ENCODE measurements at regions not wholly inside any gene's neighbourhood (a gene's known extent, or its start where the extent isn't known, plus 50 kb on each side); places are given as distances from the start of the nearest gene placed in this dataset.

- TF ChIP-seq, protein P1, sequence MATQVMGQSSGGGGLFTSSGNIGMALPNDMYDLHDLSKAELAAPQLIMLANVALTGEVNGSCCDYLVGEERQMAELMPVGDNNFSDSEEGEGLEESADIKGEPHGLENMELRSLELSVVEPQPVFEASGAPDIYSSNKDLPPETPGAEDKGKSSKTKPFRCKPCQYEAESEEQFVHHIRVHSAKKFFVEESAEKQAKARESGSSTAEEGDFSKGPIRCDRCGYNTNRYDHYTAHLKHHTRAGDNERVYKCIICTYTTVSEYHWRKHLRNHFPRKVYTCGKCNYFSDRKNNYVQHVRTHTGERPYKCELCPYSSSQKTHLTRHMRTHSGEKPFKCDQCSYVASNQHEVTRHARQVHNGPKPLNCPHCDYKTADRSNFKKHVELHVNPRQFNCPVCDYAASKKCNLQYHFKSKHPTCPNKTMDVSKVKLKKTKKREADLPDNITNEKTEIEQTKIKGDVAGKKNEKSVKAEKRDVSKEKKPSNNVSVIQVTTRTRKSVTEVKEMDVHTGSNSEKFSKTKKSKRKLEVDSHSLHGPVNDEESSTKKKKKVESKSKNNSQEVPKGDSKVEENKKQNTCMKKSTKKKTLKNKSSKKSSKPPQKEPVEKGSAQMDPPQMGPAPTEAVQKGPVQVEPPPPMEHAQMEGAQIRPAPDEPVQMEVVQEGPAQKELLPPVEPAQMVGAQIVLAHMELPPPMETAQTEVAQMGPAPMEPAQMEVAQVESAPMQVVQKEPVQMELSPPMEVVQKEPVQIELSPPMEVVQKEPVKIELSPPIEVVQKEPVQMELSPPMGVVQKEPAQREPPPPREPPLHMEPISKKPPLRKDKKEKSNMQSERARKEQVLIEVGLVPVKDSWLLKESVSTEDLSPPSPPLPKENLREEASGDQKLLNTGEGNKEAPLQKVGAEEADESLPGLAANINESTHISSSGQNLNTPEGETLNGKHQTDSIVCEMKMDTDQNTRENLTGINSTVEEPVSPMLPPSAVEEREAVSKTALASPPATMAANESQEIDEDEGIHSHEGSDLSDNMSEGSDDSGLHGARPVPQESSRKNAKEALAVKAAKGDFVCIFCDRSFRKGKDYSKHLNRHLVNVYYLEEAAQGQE (tag by site-specific recombination; IDR thresholded peaks at IDR 0.05): no peak
- TF ChIP-seq, protein P2, sequence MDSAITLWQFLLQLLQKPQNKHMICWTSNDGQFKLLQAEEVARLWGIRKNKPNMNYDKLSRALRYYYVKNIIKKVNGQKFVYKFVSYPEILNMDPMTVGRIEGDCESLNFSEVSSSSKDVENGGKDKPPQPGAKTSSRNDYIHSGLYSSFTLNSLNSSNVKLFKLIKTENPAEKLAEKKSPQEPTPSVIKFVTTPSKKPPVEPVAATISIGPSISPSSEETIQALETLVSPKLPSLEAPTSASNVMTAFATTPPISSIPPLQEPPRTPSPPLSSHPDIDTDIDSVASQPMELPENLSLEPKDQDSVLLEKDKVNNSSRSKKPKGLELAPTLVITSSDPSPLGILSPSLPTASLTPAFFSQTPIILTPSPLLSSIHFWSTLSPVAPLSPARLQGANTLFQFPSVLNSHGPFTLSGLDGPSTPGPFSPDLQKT (IDR thresholded peaks at IDR 0.05; ENCODE audit: borderline replicate concordance, low read depth, low read length): no peak
- TF ChIP-seq, protein P3, sequence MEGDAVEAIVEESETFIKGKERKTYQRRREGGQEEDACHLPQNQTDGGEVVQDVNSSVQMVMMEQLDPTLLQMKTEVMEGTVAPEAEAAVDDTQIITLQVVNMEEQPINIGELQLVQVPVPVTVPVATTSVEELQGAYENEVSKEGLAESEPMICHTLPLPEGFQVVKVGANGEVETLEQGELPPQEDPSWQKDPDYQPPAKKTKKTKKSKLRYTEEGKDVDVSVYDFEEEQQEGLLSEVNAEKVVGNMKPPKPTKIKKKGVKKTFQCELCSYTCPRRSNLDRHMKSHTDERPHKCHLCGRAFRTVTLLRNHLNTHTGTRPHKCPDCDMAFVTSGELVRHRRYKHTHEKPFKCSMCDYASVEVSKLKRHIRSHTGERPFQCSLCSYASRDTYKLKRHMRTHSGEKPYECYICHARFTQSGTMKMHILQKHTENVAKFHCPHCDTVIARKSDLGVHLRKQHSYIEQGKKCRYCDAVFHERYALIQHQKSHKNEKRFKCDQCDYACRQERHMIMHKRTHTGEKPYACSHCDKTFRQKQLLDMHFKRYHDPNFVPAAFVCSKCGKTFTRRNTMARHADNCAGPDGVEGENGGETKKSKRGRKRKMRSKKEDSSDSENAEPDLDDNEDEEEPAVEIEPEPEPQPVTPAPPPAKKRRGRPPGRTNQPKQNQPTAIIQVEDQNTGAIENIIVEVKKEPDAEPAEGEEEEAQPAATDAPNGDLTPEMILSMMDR (tag by site-specific recombination; IDR thresholded peaks at IDR 0.05): no peak
- TF ChIP-seq, protein P4, sequence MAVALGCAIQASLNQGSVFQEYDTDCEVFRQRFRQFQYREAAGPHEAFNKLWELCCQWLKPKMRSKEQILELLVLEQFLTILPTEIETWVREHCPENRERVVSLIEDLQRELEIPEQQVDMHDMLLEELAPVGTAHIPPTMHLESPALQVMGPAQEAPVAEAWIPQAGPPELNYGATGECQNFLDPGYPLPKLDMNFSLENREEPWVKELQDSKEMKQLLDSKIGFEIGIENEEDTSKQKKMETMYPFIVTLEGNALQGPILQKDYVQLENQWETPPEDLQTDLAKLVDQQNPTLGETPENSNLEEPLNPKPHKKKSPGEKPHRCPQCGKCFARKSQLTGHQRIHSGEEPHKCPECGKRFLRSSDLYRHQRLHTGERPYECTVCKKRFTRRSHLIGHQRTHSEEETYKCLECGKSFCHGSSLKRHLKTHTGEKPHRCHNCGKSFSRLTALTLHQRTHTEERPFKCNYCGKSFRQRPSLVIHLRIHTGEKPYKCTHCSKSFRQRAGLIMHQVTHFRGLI (tag by site-specific recombination; IDR thresholded peaks at IDR 0.05): no peak
- TF ChIP-seq ZSCAN16 (tag by site-specific recombination; IDR thresholded peaks at IDR 0.05) (no peak), ZBTB7A (tag by site-specific recombination; IDR thresholded peaks at IDR 0.05; ENCODE audit: low read depth) (no peak), ZNF660 (tag by site-specific recombination; IDR thresholded peaks at IDR 0.05) (no peak), ZNF785 (tag by site-specific recombination; IDR thresholded peaks at IDR 0.05) (no peak), YY1 (tag by site-specific recombination; IDR thresholded peaks at IDR 0.05) (no peak), SP2 (tag by site-specific recombination; IDR thresholded peaks at IDR 0.05) (no peak), ZNF777 (tag by site-specific recombination; IDR thresholded peaks at IDR 0.05; ENCODE audit: borderline replicate concordance) (no peak)
- TF ChIP-seq, protein P5, sequence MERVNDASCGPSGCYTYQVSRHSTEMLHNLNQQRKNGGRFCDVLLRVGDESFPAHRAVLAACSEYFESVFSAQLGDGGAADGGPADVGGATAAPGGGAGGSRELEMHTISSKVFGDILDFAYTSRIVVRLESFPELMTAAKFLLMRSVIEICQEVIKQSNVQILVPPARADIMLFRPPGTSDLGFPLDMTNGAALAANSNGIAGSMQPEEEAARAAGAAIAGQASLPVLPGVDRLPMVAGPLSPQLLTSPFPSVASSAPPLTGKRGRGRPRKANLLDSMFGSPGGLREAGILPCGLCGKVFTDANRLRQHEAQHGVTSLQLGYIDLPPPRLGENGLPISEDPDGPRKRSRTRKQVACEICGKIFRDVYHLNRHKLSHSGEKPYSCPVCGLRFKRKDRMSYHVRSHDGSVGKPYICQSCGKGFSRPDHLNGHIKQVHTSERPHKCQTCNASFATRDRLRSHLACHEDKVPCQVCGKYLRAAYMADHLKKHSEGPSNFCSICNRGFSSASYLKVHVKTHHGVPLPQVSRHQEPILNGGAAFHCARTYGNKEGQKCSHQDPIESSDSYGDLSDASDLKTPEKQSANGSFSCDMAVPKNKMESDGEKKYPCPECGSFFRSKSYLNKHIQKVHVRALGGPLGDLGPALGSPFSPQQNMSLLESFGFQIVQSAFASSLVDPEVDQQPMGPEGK (tag by site-specific recombination; IDR thresholded peaks at IDR 0.05): no peak
Measured at GRCh38 chr11:110894224-110894623, 182.0 kb upstream of the ARHGAP20 start.
